NCI-H748 treated with DMSO at 0.1 percent for 48 hours (cell line): ENCODE measurements at regions not wholly inside any gene's neighbourhood (a gene's known extent, or its start where the extent isn't known, plus 50 kb on each side); places are given as distances from the start of the nearest gene placed in this dataset.

ENCODE experiments used
- DNase-seq: peaks from one replicate; lab custom pipeline; 2025; lab: John Stamatoyannopoulos, UW

GRCh38 chr3:31004025-31004678, 109.7 kb upstream of the GADL1 start:
- no peak for DNase-seq

GRCh38 chr3:31008994-31009393, 114.5 kb upstream of the GADL1 start:
- no peak for DNase-seq

- DNase-seq, result peak; percentile 47
These were observed 115.4 kb upstream of the GADL1 start for GRCh38 chr3:31009881-31010280.

GRCh38 chr3:31010491-31010890, 116.0 kb upstream of the GADL1 start:
- DNase-seq, result no peak

GRCh38 chr3:31011380-31011779, 116.9 kb upstream of the GADL1 start:
- DNase-seq, result peak; percentile 80

GRCh38 chr3:31013090-31013489, 118.6 kb upstream of the GADL1 start:
- DNase-seq, result no peak

- DNase-seq, result no peak
These were observed 119.4 kb upstream of the GADL1 start for GRCh38 chr3:31013843-31014242.

GRCh38 chr3:31014317-31015040, 120.0 kb upstream of the GADL1 start:
- DNase-seq, result no peak

GRCh38 chr3:31016196-31016595, 121.7 kb upstream of the GADL1 start:
- no peak for DNase-seq

GRCh38 chr3:31022716-31023115, 128.3 kb upstream of the GADL1 start:
- DNase-seq, result no peak

GRCh38 chr3:31025541-31025940, 131.1 kb upstream of the GADL1 start:
- DNase-seq, result no peak

GRCh38 chr3:31027191-31027761, 132.8 kb upstream of the GADL1 start:
- DNase-seq, result no peak

- no peak for DNase-seq
These were observed 133.5 kb upstream of the GADL1 start for GRCh38 chr3:31027914-31028313.

- no peak for DNase-seq
These were observed 134.3 kb upstream of the GADL1 start for GRCh38 chr3:31028766-31029165.

- DNase-seq, result no peak
These were observed 135.2 kb upstream of the GADL1 start for GRCh38 chr3:31029706-31030105.

GRCh38 chr3:31035681-31036080, 141.2 kb upstream of the GADL1 start:
- no peak for DNase-seq

GRCh38 chr3:31038086-31038739, 143.8 kb upstream of the GADL1 start:
- DNase-seq, result no peak

- DNase-seq, result no peak
These were observed 144.7 kb upstream of the GADL1 start for GRCh38 chr3:31039145-31039544.

GRCh38 chr3:31041161-31041978, 146.9 kb upstream of the GADL1 start:
- DNase-seq, result no peak

GRCh38 chr3:31043184-31043819, 148.8 kb upstream of the GADL1 start:
- DNase-seq, result no peak

- no peak for DNase-seq
These were observed 153.2 kb upstream of the GADL1 start for GRCh38 chr3:31047673-31048072.

GRCh38 chr3:31048143-31048542, 153.7 kb upstream of the GADL1 start:
- DNase-seq, result no peak
